Tibial nerve (tissue), 3 donors: ENCODE measurements at regions not wholly inside any gene's neighbourhood (a gene's known extent, or its start where the extent isn't known, plus 50 kb on each side); places are given as distances from the start of the nearest gene placed in this dataset.

Experiments
- POLR2A ChIP-seq, 2 donors: fragments of 450-650 bp; IDR thresholded peaks; one replicate each; pipeline ENCODE4 v1.6.1; 2017; ENCODE audit warnings: antibody characterized with exemption in 2 of 2, mild to moderate bottlenecking in 2 of 2, moderate library complexity in 2 of 2
- TF ChIP-seq, protein P1 (sequence below), 5 experiments: fragments of 200-600 bp in 3 of 5; fragments of 450-650 bp in 2 of 5; sonication (generic) in 3 of 5; IDR thresholded peaks; one replicate each; pipeline ENCODE4 v1.5.1; 2016 to 2019; ENCODE audit warnings: antibody characterized with exemption in 5 of 5, mild to moderate bottlenecking in 3 of 5, moderate library complexity in 2 of 5

DNA sequence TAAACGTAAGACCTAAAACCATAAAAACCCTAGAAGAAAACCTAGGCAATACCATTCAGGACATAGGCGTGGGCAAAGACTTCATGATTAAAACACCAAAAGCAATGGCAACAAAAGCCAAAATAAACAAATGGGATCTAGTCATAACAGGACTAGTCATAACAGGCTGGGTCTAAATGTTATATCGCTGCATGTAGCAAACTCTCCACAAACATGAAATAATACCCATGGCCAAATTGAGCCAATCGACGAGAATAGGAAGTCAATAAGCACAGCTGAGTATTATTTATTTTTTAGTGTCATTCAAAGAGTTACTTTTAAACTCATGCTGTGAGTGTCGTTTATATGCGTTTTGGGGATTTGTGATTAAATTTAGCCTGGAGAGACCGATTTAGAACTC lies 225.1 kb downstream of the TFEC start:
- TF ChIP-seq, protein P1, sequence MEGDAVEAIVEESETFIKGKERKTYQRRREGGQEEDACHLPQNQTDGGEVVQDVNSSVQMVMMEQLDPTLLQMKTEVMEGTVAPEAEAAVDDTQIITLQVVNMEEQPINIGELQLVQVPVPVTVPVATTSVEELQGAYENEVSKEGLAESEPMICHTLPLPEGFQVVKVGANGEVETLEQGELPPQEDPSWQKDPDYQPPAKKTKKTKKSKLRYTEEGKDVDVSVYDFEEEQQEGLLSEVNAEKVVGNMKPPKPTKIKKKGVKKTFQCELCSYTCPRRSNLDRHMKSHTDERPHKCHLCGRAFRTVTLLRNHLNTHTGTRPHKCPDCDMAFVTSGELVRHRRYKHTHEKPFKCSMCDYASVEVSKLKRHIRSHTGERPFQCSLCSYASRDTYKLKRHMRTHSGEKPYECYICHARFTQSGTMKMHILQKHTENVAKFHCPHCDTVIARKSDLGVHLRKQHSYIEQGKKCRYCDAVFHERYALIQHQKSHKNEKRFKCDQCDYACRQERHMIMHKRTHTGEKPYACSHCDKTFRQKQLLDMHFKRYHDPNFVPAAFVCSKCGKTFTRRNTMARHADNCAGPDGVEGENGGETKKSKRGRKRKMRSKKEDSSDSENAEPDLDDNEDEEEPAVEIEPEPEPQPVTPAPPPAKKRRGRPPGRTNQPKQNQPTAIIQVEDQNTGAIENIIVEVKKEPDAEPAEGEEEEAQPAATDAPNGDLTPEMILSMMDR (IDR thresholded peaks at IDR 0.05) = no peak
- TF ChIP-seq POLR2A (IDR thresholded peaks at IDR 0.05) = no peak
